Cardiac muscle cell (in vitro differentiated cells and primary cell): ENCODE measurements at regions not wholly inside any gene's neighbourhood (a gene's known extent, or its start where the extent isn't known, plus 50 kb on each side); places are given as distances from the start of the nearest gene placed in this dataset.
A peak's percentile ranks its signal among the peaks of the same experiment; 100 is the strongest.

Source experiments
- DNase-seq, 2 donors: peaks; one replicate each; pipeline versions ENCODE4 v3.0.0 to v3.0.0-alpha.2; 2010 to 2017; ENCODE audit warnings: low read depth in 1 of 2, low spot score in 1 of 2
- H3K27ac ChIP-seq: fragments of 200-600 bp; sonication (generic); 2 replicates; pipeline ENCODE4 v1.5.1; 2016
- H3K27me3 ChIP-seq: fragments of 200-600 bp; sonication (generic); 2 replicates; pipeline ENCODE4 v1.6.0; 2016; ENCODE audit warnings: control low read depth
- H3K36me3 ChIP-seq: fragments of 200-600 bp; sonication (generic); 2 replicates; pipeline ENCODE4 v1.5.1; 2016; ENCODE audit warnings: control low read depth
- H3K4me1 ChIP-seq: fragments of 200-600 bp; sonication (generic); 2 replicates; pipeline ENCODE4 v1.8.1; 2017; ENCODE audit warnings: low read depth, mild to moderate bottlenecking, mixed run types
- H3K4me3 ChIP-seq: fragments of 200-600 bp; sonication (generic); 2 replicates; pipeline ENCODE4 v1.5.1; 2016; ENCODE audit warnings: mild to moderate bottlenecking
- H3K9me3 ChIP-seq: fragments of 200-600 bp; sonication (generic); 2 replicates; pipeline ENCODE4 v1.5.1; 2017; ENCODE audit warnings: low read depth, mild to moderate bottlenecking, control low read depth
- TF ChIP-seq, protein P1 (sequence below): IDR thresholded peaks from 2 replicates; pipeline ENCODE4 v1.5.1; 2012; ENCODE audit warnings: low read depth, mild to moderate bottlenecking, low read length

DNA sequence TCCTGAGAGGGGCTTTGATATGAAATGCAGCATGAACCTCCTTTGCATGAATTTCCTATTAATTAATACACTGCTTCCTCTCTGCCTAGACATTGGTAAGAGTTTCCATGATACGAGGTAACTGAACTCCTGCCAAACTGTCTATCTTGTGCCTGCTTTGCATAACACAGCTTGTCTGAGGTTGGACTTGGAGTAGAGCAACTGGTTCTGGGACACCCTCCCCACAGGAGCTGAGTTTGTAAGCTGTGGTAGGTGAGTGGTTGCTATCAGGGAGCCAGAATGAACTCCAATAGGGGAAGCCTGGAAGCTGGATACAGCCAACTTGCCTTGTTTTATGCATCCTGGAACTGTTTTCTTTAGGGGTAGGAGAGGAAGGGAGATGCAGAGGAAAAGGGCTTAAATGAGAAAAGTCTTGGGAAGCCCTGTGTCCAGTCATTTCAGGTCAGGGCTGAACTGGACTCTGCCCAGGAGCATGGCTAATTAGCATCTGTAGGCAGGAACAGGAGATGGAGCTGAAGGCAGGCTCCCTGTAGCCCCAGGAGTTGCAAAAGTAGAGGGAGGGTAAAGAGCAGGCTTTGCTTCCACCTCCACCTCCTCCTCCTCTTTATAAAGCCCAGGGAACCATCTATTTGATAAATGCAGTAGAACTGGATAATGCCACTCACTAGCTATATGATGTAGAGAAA lies 73.2 kb upstream of the GPR158 start:
- Histone ChIP-seq H3K4me1 (peaks cover 11% of the 10 kb centered on the region), H3K27me3 (no peaks in the 10 kb centered on the region), H3K4me3 (no peak overlapping the region), H3K36me3 (no peaks in the 10 kb centered on the region), H3K27ac (peak overlapping the region; percentile 49), H3K9me3 (no peaks in the 10 kb centered on the region)
- DNase-seq = peak in 1 of 2 donors; percentile 30
- TF ChIP-seq, protein P1, sequence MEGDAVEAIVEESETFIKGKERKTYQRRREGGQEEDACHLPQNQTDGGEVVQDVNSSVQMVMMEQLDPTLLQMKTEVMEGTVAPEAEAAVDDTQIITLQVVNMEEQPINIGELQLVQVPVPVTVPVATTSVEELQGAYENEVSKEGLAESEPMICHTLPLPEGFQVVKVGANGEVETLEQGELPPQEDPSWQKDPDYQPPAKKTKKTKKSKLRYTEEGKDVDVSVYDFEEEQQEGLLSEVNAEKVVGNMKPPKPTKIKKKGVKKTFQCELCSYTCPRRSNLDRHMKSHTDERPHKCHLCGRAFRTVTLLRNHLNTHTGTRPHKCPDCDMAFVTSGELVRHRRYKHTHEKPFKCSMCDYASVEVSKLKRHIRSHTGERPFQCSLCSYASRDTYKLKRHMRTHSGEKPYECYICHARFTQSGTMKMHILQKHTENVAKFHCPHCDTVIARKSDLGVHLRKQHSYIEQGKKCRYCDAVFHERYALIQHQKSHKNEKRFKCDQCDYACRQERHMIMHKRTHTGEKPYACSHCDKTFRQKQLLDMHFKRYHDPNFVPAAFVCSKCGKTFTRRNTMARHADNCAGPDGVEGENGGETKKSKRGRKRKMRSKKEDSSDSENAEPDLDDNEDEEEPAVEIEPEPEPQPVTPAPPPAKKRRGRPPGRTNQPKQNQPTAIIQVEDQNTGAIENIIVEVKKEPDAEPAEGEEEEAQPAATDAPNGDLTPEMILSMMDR = no peak

DNA sequence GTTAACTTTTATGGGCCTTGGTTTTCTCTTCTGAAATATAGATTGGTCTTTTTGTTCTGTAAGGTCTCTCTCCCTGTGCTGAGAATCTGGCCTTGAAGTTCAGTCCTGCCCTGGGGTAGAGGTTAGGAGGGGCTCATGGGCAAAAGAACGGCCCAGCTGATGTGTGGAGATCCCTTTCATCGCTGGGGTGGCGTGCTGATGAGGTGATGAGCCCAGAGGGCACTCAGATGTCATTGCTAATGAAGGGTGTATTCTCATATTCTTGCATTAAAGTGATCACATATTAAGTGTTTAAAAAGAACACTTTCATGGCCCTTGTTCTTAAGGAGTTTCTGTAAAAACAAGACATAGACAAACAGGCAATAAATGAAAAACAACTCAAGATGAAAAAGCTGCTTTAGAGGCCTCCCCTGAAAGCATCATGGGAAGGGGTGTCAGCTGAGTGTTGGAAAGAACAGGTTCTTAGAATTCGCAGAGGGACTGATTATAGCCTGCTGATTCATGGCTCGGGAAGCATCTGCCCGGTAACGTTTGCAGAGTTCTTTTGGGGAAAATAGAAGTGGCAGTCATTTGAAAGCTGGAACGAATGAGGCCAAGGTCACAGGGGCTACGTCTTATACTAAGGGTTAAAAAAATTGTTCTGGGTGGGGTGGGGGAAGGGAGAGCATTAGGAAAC lies 72.5 kb upstream of the GPR158 start:
- TF ChIP-seq, protein P1 = no peak
- no peak overlapping the region for H3K4me3 ChIP-seq
- peak overlapping the region; percentile 49 for H3K27ac ChIP-seq
- no peaks in the 10 kb centered on the region for H3K36me3 ChIP-seq
- no peak for DNase-seq
- no peaks in the 10 kb centered on the region for H3K27me3 ChIP-seq
- H3K4me1 ChIP-seq = peaks cover 11% of the 10 kb centered on the region
- no peaks in the 10 kb centered on the region for H3K9me3 ChIP-seq

DNA sequence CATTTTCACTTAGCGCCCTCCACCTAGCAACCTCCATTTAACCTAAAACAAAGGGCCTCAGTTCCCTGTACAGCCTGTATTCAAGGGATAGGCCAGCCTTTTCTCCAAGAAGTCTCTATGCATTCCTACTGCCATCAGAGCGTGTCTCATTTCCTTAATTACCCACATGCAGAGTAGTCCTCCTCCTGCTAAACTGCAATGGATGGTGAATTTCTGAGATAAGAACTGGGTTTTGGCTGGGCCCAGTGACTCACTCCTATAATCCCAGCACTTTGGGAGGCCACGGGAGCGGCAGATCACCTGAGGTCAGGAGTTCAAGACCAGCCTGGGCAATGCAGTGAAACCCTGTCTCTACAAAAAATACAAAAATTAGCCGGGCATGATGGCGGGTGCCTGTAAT lies 71.1 kb upstream of the GPR158 start:
- TF ChIP-seq, protein P1 = no peak
- Histone ChIP-seq H3K36me3 (no peaks in the 10 kb centered on the region), H3K27me3 (no peaks in the 10 kb centered on the region), H3K27ac (no peak overlapping the region), H3K9me3 (no peaks in the 10 kb centered on the region), H3K4me1 (peaks cover 11% of the 10 kb centered on the region), H3K4me3 (no peak overlapping the region)
- DNase-seq = no peak

DNA sequence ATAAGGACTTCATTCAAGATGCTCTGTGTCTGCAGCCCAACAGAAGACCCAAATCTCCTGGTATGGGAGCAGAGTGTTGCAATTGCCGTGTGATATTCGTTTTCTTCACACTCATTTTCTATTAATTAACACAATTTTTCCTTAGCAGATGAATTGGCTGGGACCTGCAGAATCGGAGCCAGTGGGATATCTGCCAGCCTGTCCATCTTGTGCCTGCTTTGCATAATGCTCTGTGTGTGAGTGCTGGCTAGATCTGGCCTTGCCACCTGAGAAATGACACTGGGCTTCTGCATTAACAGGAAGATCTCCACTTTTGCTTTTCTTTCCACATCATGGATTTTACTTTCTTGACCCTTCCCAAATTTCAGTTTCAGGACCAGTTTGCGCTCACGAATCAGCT lies 70.4 kb upstream of the GPR158 start:
- Histone ChIP-seq H3K4me3 (no peak overlapping the region), H3K27ac (no peak overlapping the region), H3K27me3 (no peaks in the 10 kb centered on the region), H3K36me3 (no peaks in the 10 kb centered on the region), H3K9me3 (no peaks in the 10 kb centered on the region), H3K4me1 (peaks cover 11% of the 10 kb centered on the region)
- no peak for DNase-seq
- TF ChIP-seq, protein P1 = no peak

DNA sequence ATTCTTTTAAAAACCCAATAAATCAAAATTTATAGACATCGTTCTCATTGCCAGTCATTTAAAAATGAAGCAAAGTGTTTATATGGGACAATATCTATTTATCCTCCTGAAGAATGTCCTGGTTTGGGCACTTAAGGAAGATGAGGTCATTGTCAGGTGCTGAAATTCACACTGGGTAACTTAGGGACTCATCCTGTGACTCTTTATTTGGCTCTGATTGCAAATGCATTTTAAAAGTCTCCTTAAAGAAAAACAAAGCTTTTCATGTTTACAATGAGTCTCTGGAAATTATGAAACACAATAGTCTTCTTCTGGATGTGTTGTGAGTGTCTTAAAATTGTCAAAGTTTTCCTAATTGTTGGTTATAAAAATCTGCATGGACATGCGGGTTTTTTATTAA lies 69.5 kb upstream of the GPR158 start:
- no peak for DNase-seq
- H3K27me3 ChIP-seq = no peaks in the 10 kb centered on the region
- H3K36me3 ChIP-seq = no peaks in the 10 kb centered on the region
- peaks cover 11% of the 10 kb centered on the region for H3K4me1 ChIP-seq
- no peak overlapping the region for H3K27ac ChIP-seq
- TF ChIP-seq, protein P1 = no peak
- no peaks in the 10 kb centered on the region for H3K9me3 ChIP-seq
- no peak overlapping the region for H3K4me3 ChIP-seq
